ENCODE measurements at regions not wholly inside any gene's neighbourhood (a gene's known extent, or its start where the extent isn't known, plus 50 kb on each side); places are given as distances from the start of the nearest gene placed in this dataset.
A peak's percentile ranks its signal among the peaks of the same experiment; 100 is the strongest.

- TF ChIP-seq CTCF (conservative IDR thresholded peaks at IDR 0.05; ENCODE audit: low read depth, low read length) (no peak), EZH2 (IDR thresholded peaks at IDR 0.05; ENCODE audit: low read length, unreplicated experiment) (no peak), EZH2phosphoT487 (IDR thresholded peaks at IDR 0.05; ENCODE audit: borderline replicate concordance, low read length) (no peak)
- Histone ChIP-seq H3K4me1 (ENCODE audit: insufficient read depth, low read length) (peaks cover 10% of the 10 kb centered on the region), H3K36me3 (ENCODE audit: low read depth, low read length) (no peaks in the 10 kb centered on the region), H4K20me1 (ENCODE audit: low read length) (no peaks in the 10 kb centered on the region), H3K79me2 (ENCODE audit: low read length) (no peaks in the 10 kb centered on the region), H3K9me3 (ENCODE audit: low read length) (no peaks in the 10 kb centered on the region), H2AFZ (ENCODE audit: low read length) (no peak overlapping the region), H3K9ac (ENCODE audit: low read length) (no peak overlapping the region), H3K27me3 (ENCODE audit: low read length) (no peaks in the 10 kb centered on the region), H3K9me2 (replicated peaks; ENCODE audit: low read length) (no peaks in the 10 kb centered on the region), H3K27ac (ENCODE audit: low read length) (no peak overlapping the region), H3F3A (ENCODE audit: low read length, unreplicated experiment) (peaks cover 7% of the 10 kb centered on the region), H3K4me3 (ENCODE audit: low read length) (no peak overlapping the region), H3K4me2 (ENCODE audit: low read length) (no peak overlapping the region)
- POLR2A ChIA-PET (ENCODE audit: unreplicated experiment): no interaction called here
- intact Hi-C loops (cut with micrococcal nuclease): loop anchor here (10.0 kb wide), 1 partner anchor 134 kb away; no protein-coding TSS in a partner anchor
- DNase-seq (peak; percentile 55), ATAC-seq (peak; percentile 52; the same call in 1 of the 2 replicates)
- BruUV-seq (replicated peaks): no TSS peak
- CTCF ChIA-PET: no interaction called here
Measured at GRCh38 chr5:39760385-39761198, 335.8 kb upstream of the DAB2 start.

DNA sequence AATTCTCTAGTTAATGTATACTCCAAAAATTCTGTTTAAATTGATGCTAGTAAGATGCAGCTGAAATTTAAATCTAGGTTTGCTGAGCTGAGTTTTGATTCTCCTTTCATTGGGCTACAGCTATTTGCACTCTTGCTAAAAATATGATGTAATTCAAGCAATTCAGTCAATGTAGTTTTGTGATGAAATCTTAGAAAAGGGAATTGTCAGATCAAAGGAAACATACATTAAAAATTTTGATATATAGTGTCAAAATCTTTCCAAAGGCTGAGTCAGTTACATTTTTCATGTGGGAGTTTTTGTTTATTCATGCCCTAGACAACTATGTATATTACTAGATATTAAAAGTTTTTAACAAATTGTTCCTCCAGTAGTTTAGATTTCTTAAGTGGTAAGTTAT lies 334.9 kb upstream of the DAB2 start:
- ChIA-PET POLR2A (ENCODE audit: unreplicated experiment) (interaction anchor here (0.6 to 0.7 kb wide), 2 partner anchors 181 to 297 kb away, joined by 3 to 14 read pairs; no protein-coding TSS in a partner anchor), CTCF (no interaction called here)
- DNase-seq: peak; percentile 47

More for the DNA sequence above, 334.9 kb upstream of the DAB2 start:
- Histone ChIP-seq H3K4me3 (ENCODE audit: low read length) (no peak overlapping the region), H3K9me3 (ENCODE audit: low read length) (no peaks in the 10 kb centered on the region), H3K4me1 (ENCODE audit: insufficient read depth, low read length) (peaks cover 17% of the 10 kb centered on the region), H3K27me3 (ENCODE audit: low read length) (no peaks in the 10 kb centered on the region), H3K9me2 (replicated peaks; ENCODE audit: low read length) (no peaks in the 10 kb centered on the region), H3K9ac (ENCODE audit: low read length) (no peak overlapping the region), H4K20me1 (ENCODE audit: low read length) (no peaks in the 10 kb centered on the region), H3K79me2 (ENCODE audit: low read length) (no peaks in the 10 kb centered on the region), H3F3A (ENCODE audit: low read length, unreplicated experiment) (peaks cover 11% of the 10 kb centered on the region), H2AFZ (ENCODE audit: low read length) (no peak overlapping the region), H3K4me2 (ENCODE audit: low read length) (no peak overlapping the region), H3K27ac (ENCODE audit: low read length) (no peak overlapping the region), H3K36me3 (ENCODE audit: low read depth, low read length) (no peaks in the 10 kb centered on the region)
- ATAC-seq: no peak
- TF ChIP-seq CTCF (conservative IDR thresholded peaks at IDR 0.05; ENCODE audit: low read depth, low read length) (no peak), EZH2phosphoT487 (IDR thresholded peaks at IDR 0.05; ENCODE audit: borderline replicate concordance, low read length) (no peak), EZH2 (IDR thresholded peaks at IDR 0.05; ENCODE audit: low read length, unreplicated experiment) (no peak)
- no TSS peak for BruUV-seq (replicated peaks)
- intact Hi-C loops (cut with micrococcal nuclease): loop anchor here (10.0 kb wide), 1 partner anchor 135 kb away; no protein-coding TSS in a partner anchor
